Iris pigment epithelial cell (primary cell): ENCODE measurements at regions not wholly inside any gene's neighbourhood (a gene's known extent, or its start where the extent isn't known, plus 50 kb on each side); places are given as distances from the start of the nearest gene placed in this dataset.
"Not testable (repeated sequence)": the region's sequence is repeated elsewhere in the genome, so short reads cannot be mapped to it uniquely, and the experiment has no call there.

ENCODE experiments used
- DNase-seq: peaks from one replicate; pipeline ENCODE4 v3.0.0-alpha.2; 2011; ENCODE audit warnings: low read depth

DNA sequence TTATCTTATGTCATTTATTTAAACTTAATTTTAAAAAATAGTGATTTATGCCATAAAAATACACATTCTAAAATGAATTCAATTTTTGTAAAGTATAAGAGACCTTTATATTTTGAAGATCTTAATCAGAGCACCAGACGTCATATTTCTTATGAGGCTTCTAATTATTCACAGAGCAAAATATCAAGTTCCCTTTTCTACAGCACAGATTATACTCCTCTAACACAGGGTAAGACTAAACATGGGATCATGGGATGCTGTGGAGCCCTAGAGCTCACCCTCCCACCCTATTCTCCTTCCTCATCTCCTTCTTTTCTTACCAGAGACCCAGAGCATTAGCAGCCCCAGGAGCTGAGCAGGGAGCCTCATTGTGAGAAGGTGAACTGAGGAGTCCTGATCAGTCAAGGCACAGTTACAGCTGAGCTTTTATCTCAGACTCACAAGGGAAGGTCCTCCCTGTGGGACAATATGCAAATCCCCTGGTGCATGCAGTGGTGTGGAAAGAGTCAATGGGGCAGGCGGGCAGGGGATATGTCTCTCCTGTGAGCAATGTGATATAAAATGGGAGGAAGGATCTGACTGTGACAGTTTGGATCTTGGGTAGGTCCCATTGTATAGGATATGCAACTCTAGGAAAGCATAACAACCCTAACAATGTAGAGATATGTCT lies 530.7 kb downstream of the RPIA start:
- not testable (repeated sequence) for DNase-seq

DNA sequence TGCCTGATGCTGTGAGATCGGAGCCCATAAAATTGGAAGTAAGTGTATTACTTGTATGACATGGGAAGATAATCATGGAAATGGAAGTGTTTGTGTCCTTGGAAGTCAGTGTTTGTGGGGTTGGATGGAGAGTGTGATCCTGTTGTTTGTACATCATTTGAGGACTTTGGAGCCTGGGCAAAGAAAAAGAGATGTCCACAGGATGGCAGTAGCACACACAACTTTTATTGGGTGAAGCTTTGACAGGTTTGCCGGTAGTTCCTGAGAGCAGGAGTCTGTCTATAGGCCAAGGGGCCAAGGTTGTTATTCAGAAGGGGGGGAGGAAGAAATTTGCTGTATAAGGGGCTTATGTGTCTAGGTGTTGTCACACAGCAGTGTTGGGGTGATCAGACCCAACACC lies 533.3 kb downstream of the RPIA start:
- not testable (repeated sequence) for DNase-seq

DNA sequence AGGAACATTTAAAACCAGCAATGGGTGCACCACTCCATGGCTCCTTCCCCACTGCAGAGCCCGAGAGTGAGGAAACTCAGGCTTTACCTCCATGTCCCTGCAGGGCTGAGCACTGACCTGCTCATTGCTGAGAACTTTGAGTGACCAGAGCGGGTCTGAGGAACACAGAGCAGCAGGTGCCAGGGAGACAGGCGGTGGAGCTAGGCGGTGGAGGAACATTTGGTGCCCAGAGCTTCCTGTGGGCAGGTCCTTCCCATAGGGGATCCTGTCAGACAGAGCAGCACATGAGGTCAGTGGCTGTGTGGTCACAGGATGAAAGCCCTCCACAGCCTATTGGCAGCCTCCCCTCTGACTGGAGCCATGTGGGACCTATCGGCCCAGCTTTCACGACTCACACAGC lies 538.5 kb downstream of the RPIA start:
- DNase-seq, result not testable (repeated sequence)

DNA sequence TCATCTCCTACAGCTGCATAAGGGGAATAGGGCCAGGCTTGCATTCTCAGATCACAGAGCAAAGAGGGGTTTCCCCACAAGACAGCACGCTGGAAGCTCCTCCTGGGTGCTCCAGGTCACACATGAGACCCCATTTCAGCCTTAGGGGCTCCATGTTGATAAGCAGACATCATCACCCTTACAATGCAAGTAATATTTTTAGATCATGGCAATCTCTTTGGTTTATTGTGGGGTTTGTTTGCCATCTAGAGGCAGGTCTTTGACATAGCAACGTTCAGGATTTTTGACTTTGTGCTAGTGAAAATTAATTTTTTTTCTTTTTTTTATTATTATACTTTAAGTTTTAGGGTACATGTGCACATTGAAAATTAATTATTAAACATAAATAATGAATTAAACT lies 539.8 kb downstream of the RPIA start:
- DNase-seq, result not testable (repeated sequence)

DNA sequence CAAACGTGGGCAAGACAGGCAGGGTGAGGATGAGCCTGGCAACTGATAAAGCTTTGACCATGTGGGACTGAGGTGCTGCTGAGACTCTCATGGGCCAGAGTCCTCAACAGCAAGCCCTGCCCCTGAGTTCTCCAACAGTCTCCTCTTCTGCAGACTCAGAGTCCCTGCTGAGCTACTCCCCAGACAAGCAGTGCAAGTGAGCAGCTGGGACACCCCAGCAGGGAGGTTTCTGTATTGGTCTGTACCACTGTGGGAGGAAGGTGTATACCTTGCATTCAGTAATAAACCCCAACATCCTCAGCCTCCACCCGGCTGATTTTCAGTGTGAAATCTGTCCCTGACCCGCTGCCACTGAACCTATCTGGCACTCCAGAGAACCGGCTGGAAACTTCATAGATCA lies 542.5 kb downstream of the RPIA start:
- DNase-seq, result not testable (repeated sequence)

DNA sequence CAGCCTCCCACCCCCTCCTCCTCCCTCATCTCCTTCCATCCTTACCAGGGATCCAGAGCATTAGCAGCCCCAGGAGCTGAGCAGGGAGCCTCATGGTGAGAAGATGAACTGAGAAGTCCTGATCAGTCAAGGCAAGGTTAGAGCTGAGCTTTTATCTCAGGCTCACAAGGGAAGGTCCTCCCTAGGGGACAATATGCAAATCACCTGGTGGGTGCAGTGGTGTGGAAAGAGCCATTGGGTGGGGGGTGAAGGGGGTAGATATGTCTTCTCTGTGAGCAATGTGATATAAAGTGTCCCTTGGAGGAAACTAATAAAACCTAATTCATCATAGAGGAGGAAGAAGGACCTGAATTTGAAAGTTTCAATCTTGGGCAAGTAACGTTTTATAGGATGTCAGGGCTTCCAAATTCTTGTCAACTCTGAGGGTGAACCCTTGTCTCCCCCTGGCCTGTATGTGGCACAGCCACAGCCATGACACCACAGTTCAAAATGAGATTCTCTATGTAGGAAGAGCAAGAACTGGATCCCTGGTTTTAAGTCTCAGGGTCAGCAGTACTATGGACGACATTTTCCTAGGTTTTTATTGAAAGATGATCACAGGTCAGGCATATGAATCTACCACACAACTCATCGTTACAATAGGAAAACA lies 543.5 kb downstream of the RPIA start:
- DNase-seq, result not testable (repeated sequence)

DNA sequence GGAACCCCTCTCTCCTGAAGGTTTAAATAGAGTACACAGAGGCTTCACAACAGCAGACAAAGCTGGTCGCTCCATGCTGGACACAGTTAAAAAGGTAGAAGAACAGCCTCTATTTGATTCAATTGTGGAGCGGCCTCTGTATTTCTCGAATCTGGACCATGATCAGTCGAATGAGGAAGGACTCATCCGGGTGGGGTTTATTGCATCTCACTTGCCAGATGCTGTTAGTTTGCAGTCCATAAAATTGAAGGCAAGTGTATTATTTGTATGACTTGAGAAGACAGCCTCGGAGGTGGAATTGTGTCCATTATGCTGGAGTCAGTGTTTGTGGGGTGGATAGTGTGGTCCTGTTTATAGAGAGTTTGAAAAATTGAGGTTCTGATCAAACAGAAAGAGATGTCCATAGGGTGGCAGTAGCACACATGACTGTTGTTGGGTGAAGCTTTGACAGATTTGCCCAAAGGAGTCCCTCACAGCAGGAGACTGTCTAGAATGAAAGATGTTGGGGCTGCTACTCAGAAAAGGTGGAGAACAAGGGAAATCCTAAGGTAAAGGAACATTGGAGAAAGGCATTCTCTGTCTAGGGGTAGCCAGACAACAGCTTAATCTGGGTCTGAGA lies 545.5 kb downstream of the RPIA start:
- DNase-seq, result not testable (repeated sequence)

DNA sequence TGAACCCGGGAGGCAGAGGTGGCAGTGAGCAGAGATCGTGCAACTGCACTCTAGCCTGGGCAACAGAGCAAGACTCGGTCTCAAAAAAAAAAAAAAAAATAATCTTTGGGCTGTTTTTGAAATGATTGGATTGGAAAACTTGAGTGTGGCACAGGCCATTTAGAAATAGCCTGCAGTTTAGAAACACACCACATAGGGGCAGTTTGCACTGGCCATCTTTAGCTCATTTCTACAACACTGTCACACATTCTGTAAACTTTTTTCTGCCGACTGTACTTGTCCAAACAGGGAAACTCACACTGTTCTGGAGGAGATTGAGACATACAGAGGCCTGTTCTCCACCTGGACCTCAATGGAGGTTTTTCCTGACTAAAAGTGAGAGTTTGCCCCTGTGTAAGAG lies 546.3 kb downstream of the RPIA start:
- not testable (repeated sequence) for DNase-seq

DNA sequence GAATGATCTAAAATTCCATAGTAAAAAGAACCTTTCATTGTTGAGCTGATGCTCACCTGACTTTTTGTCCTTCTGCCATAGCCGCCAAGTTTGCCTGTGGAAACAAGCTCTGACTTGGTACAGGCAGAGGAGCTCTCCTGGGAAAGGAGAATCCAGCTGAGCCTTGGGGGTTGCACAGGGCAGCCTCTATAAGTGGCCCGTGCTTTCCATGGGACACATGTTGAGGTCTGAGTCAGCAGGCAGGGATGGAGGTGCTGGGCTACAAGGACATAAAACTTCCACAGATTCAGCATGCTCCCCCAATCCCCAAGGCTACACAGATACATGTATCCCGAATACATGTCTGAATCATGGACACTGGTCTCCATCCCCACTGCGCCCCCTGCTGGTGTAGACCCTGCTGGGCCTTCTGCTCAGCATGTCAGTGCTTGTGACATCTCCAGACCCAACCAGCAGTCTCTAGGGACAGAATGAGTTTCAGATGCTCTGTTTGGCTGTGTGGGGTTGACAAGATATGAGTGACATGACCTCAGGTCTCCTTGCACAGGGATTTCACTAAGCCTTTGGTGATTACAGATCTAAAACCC lies 551.7 kb downstream of the RPIA start:
- DNase-seq, result not testable (repeated sequence)

DNA sequence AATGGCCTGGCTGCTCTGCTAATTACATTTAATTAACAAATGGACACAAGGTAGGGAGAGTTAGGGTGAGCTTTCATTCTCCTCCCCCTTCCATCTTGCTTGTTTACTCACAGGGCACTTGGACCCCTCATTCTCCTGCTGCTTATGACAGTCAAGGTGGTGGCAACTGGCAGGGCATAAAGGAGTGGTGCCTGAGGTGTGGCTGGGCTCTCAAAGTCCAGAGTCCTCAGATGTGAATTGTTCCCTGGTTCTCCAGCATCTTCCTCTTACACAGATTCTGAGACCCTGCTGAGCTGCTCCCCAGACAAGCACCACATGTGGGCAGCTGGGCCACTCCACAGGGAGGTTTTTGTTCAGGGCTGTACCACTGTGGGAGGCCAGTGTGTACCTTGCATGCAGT lies 552.9 kb downstream of the RPIA start:
- not testable (repeated sequence) for DNase-seq

DNA sequence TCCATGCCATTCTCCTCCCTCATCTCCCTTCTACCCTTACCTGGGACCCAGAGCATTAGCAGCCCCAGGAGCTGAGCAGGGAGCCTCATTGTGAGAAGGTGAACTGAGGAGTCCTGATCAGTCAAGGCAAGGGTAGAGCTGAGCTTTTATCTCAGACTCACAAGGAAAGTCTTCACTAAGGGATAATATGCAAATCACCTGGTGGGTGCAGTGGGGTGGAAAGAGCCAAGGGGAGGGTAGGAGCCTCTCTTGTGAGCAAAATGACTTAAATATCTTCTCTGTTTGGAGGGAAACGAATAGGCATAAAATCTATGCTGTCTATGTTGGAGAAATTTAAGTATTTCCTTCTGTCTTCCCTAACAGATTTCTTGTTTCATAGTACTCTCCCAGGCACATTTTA lies 554.0 kb downstream of the RPIA start:
- DNase-seq, result not testable (repeated sequence)

DNA sequence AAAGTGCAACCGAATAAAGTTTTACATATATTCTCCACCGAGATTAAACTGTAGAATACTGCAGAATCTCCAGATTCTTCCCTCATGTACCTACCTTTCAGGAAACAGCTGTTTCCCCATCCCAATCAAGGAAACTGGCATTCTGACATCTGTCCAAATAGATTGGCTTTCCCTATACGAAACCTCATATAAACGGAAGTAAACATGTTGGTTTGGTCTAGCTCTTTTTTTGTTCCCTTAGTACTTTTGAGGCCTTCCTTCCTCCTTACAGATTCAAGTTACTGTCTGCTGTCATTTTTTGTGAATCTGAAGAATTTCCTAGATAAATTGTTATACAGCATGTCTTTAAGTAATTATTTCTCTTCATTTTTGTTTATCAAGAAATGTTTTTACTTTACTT lies 554.6 kb downstream of the RPIA start:
- not testable (repeated sequence) for DNase-seq

DNA sequence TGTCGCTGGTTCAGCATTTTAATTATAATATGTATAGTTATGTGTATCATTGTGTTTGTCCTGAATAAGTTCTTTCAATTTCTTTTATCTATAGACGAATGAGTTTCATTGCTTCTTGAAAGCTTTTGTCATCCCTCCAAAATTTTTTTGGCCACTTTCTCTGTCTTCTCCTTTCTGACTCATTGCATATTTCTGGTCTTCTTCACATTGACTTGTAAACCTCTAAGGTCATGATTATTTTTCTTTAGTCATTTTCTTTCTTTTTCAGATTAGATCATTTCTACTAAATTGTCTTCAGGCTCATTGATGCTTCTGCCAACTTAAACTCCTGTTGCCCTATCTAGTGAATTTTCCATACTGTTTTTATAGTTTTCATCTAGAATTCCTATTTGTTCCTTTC lies 555.1 kb downstream of the RPIA start:
- peak; percentile 23 for DNase-seq

DNA sequence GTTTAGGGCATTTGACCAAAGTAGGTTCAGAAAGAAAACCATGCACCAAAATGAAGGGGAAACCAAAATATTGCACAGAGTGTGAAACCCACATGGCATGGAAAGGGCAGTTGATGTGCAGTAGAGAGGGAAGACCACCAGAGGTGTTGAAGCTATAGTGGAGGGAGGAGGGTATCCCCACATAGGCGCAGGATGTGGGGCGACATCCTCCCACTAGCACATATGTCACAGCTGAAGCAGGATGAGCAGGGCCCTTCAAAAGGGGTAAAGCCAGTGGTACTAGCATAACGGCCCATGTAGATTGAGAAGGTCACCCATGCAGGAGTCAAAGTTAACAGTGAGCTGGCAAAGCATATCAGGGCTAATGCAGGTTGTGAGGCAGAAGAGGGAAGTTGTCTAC lies 563.5 kb downstream of the RPIA start:
- not testable (repeated sequence) for DNase-seq

DNA sequence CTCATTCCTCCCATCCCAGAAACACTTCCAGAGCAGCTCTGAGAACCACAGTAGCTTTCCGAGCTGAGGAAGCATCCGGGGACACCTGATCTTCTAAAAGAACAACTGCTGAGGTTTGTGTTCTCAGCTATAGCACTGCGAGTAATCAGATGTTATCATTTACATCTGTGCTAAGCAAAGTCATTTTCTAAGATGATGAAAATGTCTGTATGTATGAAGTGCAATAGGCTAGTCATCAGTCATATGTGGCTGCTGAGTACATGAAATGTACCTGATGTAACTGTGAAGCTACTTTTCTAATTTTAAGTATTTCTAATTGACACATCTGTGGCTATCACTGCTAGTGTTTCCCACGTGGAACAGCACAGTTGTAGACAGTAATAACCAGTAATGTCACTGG lies 582.0 kb downstream of the RPIA start:
- DNase-seq, result not testable (repeated sequence)

DNA sequence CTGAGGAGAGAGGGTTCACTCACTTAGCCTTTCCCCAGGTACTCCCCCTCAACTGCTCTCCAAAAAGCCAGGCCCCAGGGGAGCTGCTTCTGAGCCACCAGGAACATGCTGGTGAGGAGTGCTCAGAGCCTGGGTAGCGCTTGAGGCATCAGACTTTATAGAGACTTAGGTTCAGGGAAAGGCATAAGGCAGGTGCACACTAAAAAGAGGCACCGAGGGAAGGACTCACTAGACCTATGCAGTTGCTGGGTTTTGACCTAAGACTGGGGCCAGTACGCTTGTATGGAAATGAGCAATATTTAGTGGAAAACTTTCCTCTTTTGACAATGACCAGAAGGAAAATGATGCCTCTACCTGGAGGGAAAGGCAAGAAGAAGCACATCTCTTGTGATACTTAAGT lies 589.1 kb downstream of the RPIA start:
- not testable (repeated sequence) for DNase-seq

DNA sequence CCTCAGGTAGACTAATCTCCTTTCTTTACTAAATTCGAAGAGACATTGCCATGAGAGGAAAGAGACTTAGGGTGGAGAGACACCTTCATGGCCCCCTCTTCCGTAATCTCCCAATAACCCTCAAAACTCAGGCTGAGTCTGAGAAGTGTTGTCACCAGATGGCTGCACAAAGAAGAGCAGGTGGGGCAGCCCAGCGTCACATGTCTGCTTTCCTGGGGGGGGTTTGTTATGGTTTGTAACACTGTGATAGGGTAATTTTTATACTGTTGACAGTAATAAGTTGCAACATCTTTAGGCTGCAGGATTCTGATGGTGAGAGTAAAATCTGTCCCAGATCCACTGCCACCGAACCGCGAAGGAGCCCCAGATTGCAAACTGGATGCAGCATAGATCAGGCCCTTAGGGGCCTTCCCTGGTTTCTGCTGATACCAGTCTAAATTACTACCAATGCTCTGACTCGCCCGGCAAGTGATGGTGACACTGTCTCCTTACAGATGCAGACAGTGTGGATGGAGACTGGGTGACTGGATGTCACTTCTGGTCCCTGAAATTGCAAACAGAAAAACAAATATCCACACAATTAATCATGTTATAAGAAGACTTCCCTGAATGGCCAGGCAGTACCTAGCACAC lies 595.1 kb downstream of the RPIA start:
- DNase-seq, result not testable (repeated sequence)

DNA sequence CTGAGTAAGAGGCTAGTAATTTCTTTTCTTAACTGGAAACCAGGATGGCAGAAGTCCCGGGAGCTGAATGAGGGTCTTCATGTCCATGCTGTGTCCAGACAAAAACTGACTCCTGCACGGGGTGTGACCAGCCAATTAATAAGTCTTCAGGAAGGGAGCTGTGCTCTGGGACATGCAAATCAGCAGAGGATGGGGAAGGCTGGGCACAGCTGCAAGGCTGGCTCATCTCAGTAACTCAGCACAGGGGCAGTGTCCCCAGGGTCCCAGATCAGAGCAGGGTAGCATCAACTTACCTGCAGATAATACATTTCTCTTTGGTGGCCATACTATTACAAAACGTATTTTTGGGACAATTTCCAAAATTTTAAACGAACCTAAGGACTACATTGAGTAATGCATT lies 595.6 kb downstream of the RPIA start:
- DNase-seq, result not testable (repeated sequence)

DNA sequence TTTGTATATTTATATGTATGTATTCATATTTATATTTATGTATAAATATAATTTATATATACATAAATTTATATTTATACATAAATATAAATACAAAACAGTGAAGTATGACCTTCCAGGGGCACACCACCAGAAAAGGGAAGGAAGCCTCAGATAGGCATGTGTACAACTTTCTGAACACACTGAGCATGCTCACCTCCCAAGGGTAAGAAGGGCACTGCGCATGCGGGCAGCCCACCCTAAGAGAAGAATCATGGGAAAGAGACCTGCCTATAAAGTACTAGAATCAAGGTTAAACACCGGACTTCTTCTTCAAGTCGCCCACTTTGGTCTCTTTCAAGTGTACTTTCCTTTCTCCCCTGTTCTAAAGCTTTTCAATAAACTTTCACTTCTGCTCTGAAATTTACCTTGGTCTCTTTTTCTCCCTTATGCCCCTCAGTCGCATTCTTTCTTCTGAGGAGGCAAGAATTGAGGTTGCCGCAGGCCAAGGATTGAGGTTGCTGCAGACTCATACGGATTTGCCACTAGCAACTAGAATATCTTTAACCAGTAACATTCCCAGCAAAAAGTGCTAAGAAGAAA lies 600.3 kb downstream of the RPIA start:
- not testable (repeated sequence) for DNase-seq

DNA sequence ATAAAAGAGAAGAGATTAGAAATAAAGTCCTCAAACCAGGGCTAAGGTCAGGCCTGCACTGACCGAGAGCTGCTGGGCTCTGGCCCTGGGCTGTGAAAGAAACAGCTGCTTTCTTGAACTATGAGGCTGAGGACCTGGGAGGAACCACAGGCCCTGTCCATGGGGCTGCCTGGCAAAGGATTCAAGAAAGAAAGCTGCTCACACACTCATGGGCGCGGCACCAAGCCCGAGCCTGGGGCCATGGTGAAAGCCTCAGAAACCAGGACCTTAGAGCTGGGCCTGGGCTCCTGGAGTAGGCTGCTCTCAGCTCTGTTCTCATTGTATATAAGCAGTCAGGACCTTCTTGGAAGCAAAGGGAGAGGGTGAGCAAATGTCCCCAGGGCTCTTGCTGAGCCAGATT lies 601.9 kb downstream of the RPIA start:
- DNase-seq, result not testable (repeated sequence)

DNA sequence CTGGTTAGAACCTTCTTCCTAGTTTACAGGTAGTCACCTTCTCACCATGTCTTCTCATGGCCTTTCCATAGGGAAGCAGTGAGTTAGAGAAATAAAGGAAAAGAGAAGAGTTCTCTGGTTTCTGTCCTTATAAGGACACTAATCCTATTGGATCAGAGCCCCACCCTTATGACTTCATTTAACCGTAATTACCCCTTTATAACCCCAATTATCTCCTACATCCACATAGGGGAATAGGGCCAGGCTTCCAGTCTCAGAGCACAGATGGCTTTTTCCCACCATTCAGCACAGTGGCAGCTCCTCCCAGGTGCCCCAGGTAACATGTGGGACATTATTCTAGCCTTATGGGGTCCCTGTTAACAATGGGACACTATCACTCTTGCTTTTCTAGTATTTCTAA lies 602.9 kb downstream of the RPIA start:
- not testable (repeated sequence) for DNase-seq

DNA sequence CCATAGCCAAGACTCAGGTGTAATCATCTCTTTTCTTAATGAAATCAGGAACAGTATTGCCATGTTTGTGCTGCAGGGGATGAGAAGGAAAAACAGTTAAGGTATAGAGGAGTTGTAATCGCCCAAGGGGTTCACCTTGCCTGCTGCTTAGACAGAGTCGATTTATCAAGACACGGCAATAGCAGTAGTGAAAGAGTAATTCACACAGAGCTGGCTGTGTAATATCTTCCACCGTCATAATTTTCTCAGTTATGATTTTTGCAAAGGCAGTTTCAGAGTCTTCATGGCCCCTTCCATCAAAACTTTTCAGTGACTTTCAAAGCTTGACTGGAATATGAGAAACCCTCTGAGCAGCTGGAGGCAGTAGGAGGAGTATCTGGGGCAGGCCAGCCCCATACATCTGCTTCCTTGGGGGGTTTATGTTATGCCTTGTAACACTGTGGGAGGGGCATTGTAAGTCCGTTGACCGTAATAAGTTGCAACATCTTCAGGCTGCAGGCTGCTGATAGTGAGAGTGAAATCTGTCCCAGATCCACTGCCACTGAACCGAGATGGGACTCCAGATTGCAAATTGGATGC lies 605.4 kb downstream of the RPIA start:
- DNase-seq, result not testable (repeated sequence)
